ENCODE measurements at regions not wholly inside any gene's neighbourhood (a gene's known extent, or its start where the extent isn't known, plus 50 kb on each side); places are given as distances from the start of the nearest gene placed in this dataset.

DNA sequence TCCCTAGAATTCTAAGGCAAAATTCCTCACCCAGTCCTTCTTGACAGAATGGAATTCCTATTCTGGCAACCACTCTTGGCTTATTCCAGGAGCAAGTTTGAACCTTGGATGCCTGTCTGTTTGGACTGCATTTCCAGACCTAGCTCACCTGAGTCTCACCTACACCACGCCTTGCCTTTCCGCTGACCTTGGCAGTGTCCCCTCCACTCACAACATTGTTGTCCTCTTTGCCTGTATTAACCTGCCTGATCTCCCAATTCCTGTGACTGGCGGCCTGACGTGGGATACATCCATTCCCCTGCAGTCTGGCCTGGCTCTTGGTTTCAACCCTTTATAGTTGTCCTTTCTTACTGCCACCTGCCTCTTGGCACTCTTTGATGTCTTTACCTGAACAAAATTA lies 281.4 kb upstream of the SOX4 start:
- TF ChIP-seq POLR2A (IDR thresholded peaks at IDR 0.05) = no peak
- TF ChIP-seq, protein P1, sequence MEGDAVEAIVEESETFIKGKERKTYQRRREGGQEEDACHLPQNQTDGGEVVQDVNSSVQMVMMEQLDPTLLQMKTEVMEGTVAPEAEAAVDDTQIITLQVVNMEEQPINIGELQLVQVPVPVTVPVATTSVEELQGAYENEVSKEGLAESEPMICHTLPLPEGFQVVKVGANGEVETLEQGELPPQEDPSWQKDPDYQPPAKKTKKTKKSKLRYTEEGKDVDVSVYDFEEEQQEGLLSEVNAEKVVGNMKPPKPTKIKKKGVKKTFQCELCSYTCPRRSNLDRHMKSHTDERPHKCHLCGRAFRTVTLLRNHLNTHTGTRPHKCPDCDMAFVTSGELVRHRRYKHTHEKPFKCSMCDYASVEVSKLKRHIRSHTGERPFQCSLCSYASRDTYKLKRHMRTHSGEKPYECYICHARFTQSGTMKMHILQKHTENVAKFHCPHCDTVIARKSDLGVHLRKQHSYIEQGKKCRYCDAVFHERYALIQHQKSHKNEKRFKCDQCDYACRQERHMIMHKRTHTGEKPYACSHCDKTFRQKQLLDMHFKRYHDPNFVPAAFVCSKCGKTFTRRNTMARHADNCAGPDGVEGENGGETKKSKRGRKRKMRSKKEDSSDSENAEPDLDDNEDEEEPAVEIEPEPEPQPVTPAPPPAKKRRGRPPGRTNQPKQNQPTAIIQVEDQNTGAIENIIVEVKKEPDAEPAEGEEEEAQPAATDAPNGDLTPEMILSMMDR (IDR thresholded peaks at IDR 0.05) = no peak
